ENCODE measurements at regions not wholly inside any gene's neighbourhood (a gene's known extent, or its start where the extent isn't known, plus 50 kb on each side); places are given as distances from the start of the nearest gene placed in this dataset.
A peak's percentile ranks its signal among the peaks of the same experiment; 100 is the strongest.

- no peaks in the 10 kb centered on the region for H3K9me3 ChIP-seq (ENCODE audit: control insufficient read depth, low read length, poor library complexity, severe bottlenecking)
- Mint-ChIP-seq H3K27ac (no peak overlapping the region), H3K27me3 (peaks cover 67% of the 10 kb centered on the region), H3K4me1 (no peaks in the 10 kb centered on the region), H3K4me3 (no peak overlapping the region), H3K36me3 (ENCODE audit: low read depth) (no peaks in the 10 kb centered on the region)
- no peak for DNase-seq
- no peak for ATAC-seq
These were observed 247.6 kb downstream of the COX7C start for GRCh38 chr5:86865256-86865785.

- H3K9me3 ChIP-seq (ENCODE audit: control insufficient read depth, low read length, poor library complexity, severe bottlenecking): no peaks in the 10 kb centered on the region
- no peak for ATAC-seq
- H3K36me3 Mint-ChIP-seq (ENCODE audit: low read depth): no peaks in the 10 kb centered on the region
- H3K4me3 Mint-ChIP-seq: no peak overlapping the region
- DNase-seq: no peak
- H3K27me3 Mint-ChIP-seq: peaks cover 71% of the 10 kb centered on the region
- H3K27ac Mint-ChIP-seq: no peak overlapping the region
- no peaks in the 10 kb centered on the region for H3K4me1 Mint-ChIP-seq
These were observed 248.3 kb downstream of the COX7C start for GRCh38 chr5:86866036-86866435.

- no peaks in the 10 kb centered on the region for H3K4me1 Mint-ChIP-seq
- peaks cover 59% of the 10 kb centered on the region for H3K27me3 Mint-ChIP-seq
These were observed 251.5 kb downstream of the COX7C start for GRCh38 chr5:86869268-86869667.

GRCh38 chr5:86875539-86875938 is 257.8 kb downstream of the COX7C start:
- no peak for ATAC-seq
- Mint-ChIP-seq H3K27ac (no peak overlapping the region), H3K36me3 (ENCODE audit: low read depth) (no peaks in the 10 kb centered on the region), H3K4me3 (no peak overlapping the region), H3K4me1 (no peaks in the 10 kb centered on the region), H3K27me3 (peaks cover 28% of the 10 kb centered on the region)
- H3K9me3 ChIP-seq (ENCODE audit: control insufficient read depth, low read length, poor library complexity, severe bottlenecking): peaks cover 2% of the 10 kb centered on the region
- no peak for DNase-seq

More at GRCh38 chr5:86869268-86869667, 251.5 kb downstream of the COX7C start:
- no peak overlapping the region for H3K27ac Mint-ChIP-seq
- peaks cover 2% of the 10 kb centered on the region for H3K9me3 ChIP-seq (ENCODE audit: control insufficient read depth, low read length, poor library complexity, severe bottlenecking)
- no peak overlapping the region for H3K4me3 Mint-ChIP-seq
- no peak for DNase-seq
- ATAC-seq: no peak
- no peaks in the 10 kb centered on the region for H3K36me3 Mint-ChIP-seq (ENCODE audit: low read depth)

GRCh38 chr5:86878250-86878649 is 260.5 kb downstream of the COX7C start:
- Mint-ChIP-seq H3K36me3 (ENCODE audit: low read depth) (no peaks in the 10 kb centered on the region), H3K27me3 (peaks cover 16% of the 10 kb centered on the region), H3K4me3 (no peak overlapping the region), H3K4me1 (no peaks in the 10 kb centered on the region), H3K27ac (no peak overlapping the region)
- no peaks in the 10 kb centered on the region for H3K9me3 ChIP-seq (ENCODE audit: control insufficient read depth, low read length, poor library complexity, severe bottlenecking)
- DNase-seq: no peak
- no peak for ATAC-seq

GRCh38 chr5:86879086-86879485 is 261.3 kb downstream of the COX7C start:
- H3K4me3 Mint-ChIP-seq: no peak overlapping the region

GRCh38 chr5:86880344-86880743 is 262.6 kb downstream of the COX7C start:
- Mint-ChIP-seq H3K27ac (no peak overlapping the region), H3K36me3 (ENCODE audit: low read depth) (no peaks in the 10 kb centered on the region), H3K4me3 (no peak overlapping the region), H3K27me3 (peaks cover 14% of the 10 kb centered on the region), H3K4me1 (no peaks in the 10 kb centered on the region)
- no peak for ATAC-seq
- H3K9me3 ChIP-seq (ENCODE audit: control insufficient read depth, low read length, poor library complexity, severe bottlenecking): no peaks in the 10 kb centered on the region
- no peak for DNase-seq

More at GRCh38 chr5:86879086-86879485, 261.3 kb downstream of the COX7C start:
- DNase-seq (no peak), ATAC-seq (no peak)
- no peaks in the 10 kb centered on the region for H3K9me3 ChIP-seq (ENCODE audit: control insufficient read depth, low read length, poor library complexity, severe bottlenecking)
- Mint-ChIP-seq H3K27me3 (peaks cover 14% of the 10 kb centered on the region), H3K4me1 (no peaks in the 10 kb centered on the region), H3K36me3 (ENCODE audit: low read depth) (no peaks in the 10 kb centered on the region), H3K27ac (no peak overlapping the region)

- ATAC-seq: peak; percentile 79
- H3K4me1 Mint-ChIP-seq: no peaks in the 10 kb centered on the region
- H3K27ac Mint-ChIP-seq: no peak overlapping the region
- no peak for DNase-seq
- no peaks in the 10 kb centered on the region for H3K36me3 Mint-ChIP-seq (ENCODE audit: low read depth)
- H3K4me3 Mint-ChIP-seq: no peak overlapping the region
- peaks cover 12% of the 10 kb centered on the region for H3K27me3 Mint-ChIP-seq
- H3K9me3 ChIP-seq (ENCODE audit: control insufficient read depth, low read length, poor library complexity, severe bottlenecking): no peaks in the 10 kb centered on the region
These were observed 263.2 kb downstream of the COX7C start for GRCh38 chr5:86880785-86881492.

- DNase-seq (no peak), ATAC-seq (no peak)
- no peak overlapping the region for H3K4me3 Mint-ChIP-seq
- H3K9me3 ChIP-seq (ENCODE audit: control insufficient read depth, low read length, poor library complexity, severe bottlenecking): no peaks in the 10 kb centered on the region
- peaks cover 12% of the 10 kb centered on the region for H3K27me3 Mint-ChIP-seq
- H3K4me1 Mint-ChIP-seq: no peaks in the 10 kb centered on the region
- no peak overlapping the region for H3K27ac Mint-ChIP-seq
- H3K36me3 Mint-ChIP-seq (ENCODE audit: low read depth): no peaks in the 10 kb centered on the region
These were observed 263.9 kb downstream of the COX7C start for GRCh38 chr5:86881493-86882090.

GRCh38 chr5:86884608-86885007 is 266.9 kb downstream of the COX7C start:
- DNase-seq (no peak), ATAC-seq (no peak)
- no peak overlapping the region for H3K27ac Mint-ChIP-seq
- no peaks in the 10 kb centered on the region for H3K36me3 Mint-ChIP-seq (ENCODE audit: low read depth)
- no peaks in the 10 kb centered on the region for H3K4me1 Mint-ChIP-seq
- H3K27me3 Mint-ChIP-seq: peaks cover 14% of the 10 kb centered on the region
- no peak overlapping the region for H3K4me3 Mint-ChIP-seq
- H3K9me3 ChIP-seq (ENCODE audit: control insufficient read depth, low read length, poor library complexity, severe bottlenecking): no peaks in the 10 kb centered on the region

GRCh38 chr5:86885011-86885410 is 267.3 kb downstream of the COX7C start:
- ATAC-seq: no peak
- Mint-ChIP-seq H3K36me3 (ENCODE audit: low read depth) (no peaks in the 10 kb centered on the region), H3K27me3 (peaks cover 14% of the 10 kb centered on the region), H3K4me1 (no peaks in the 10 kb centered on the region), H3K27ac (no peak overlapping the region), H3K4me3 (no peak overlapping the region)
- no peaks in the 10 kb centered on the region for H3K9me3 ChIP-seq (ENCODE audit: control insufficient read depth, low read length, poor library complexity, severe bottlenecking)
- no peak for DNase-seq

- ATAC-seq (no peak), DNase-seq (no peak)
- H3K4me1 Mint-ChIP-seq: no peaks in the 10 kb centered on the region
- no peak overlapping the region for H3K4me3 Mint-ChIP-seq
- H3K36me3 Mint-ChIP-seq (ENCODE audit: low read depth): no peaks in the 10 kb centered on the region
- no peak overlapping the region for H3K27ac Mint-ChIP-seq
- H3K27me3 Mint-ChIP-seq: peaks cover 14% of the 10 kb centered on the region
- no peaks in the 10 kb centered on the region for H3K9me3 ChIP-seq (ENCODE audit: control insufficient read depth, low read length, poor library complexity, severe bottlenecking)
These were observed 267.9 kb downstream of the COX7C start for GRCh38 chr5:86885489-86886230.

- H3K9me3 ChIP-seq (ENCODE audit: control insufficient read depth, low read length, poor library complexity, severe bottlenecking): no peaks in the 10 kb centered on the region
- Mint-ChIP-seq H3K36me3 (ENCODE audit: low read depth) (no peaks in the 10 kb centered on the region), H3K27ac (no peak overlapping the region), H3K27me3 (peaks cover 16% of the 10 kb centered on the region), H3K4me3 (no peak overlapping the region), H3K4me1 (no peaks in the 10 kb centered on the region)
- ATAC-seq (no peak), DNase-seq (no peak)
These were observed 272.6 kb downstream of the COX7C start for GRCh38 chr5:86890375-86890774.

All from T-helper 17 cell (primary cell).